GM12878 (cell line): ENCODE measurements at regions not wholly inside any gene's neighbourhood (a gene's known extent, or its start where the extent isn't known, plus 50 kb on each side); places are given as distances from the start of the nearest gene placed in this dataset.

ENCODE experiments used
- CHD2 ChIP-seq: IDR thresholded peaks from 2 replicates; pipeline ENCODE4 v1.6.1; 2011; ENCODE audit warnings: low read depth, low read length, improper control_type of control experiment, borderline replicate concordance
- CTCF ChIP-seq, 3 experiments: IDR thresholded peaks in 2 of 3; conservative IDR thresholded peaks in 1 of 3; 2 replicates each; pipeline ENCODE4 v1.5.1; 2011; ENCODE audit warnings: low read depth in 3 of 3, low read length in 3 of 3, mild to moderate bottlenecking in 3 of 3, control low read depth in 2 of 3, moderate library complexity in 2 of 3, inconsistent platforms in 1 of 3, mixed read lengths in 1 of 3; ENCODE audit not compliant: control insufficient read depth in 2 of 3, insufficient read depth in 1 of 3; ENCODE audit errors: extremely low read depth in 1 of 3
- EZH2 ChIP-seq: IDR thresholded peaks from 2 replicates; pipeline ENCODE4 v1.6.1; 2012; ENCODE audit warnings: low read depth, mild to moderate bottlenecking, control low read depth, inconsistent platforms, low read length, borderline replicate concordance; ENCODE audit not compliant: control insufficient read depth
- FOXK2 ChIP-seq: fragments of 450-650 bp; IDR thresholded peaks from 2 replicates; pipeline ENCODE4 v1.6.1; 2017; ENCODE audit warnings: mild to moderate bottlenecking, moderate library complexity
- GABPA ChIP-seq: IDR thresholded peaks from 2 replicates; pipeline ENCODE4 v1.6.1; 2014; ENCODE audit warnings: antibody characterized with exemption, low read depth, mild to moderate bottlenecking, inconsistent platforms
- POLR2A ChIP-seq: IDR thresholded peaks from 2 replicates; pipeline ENCODE4 v1.6.1; 2011; ENCODE audit warnings: low read depth, mild to moderate bottlenecking, low read length
- RAD21 ChIP-seq: IDR thresholded peaks from 2 replicates; pipeline ENCODE4 v1.6.1; 2011; ENCODE audit warnings: mild to moderate bottlenecking, low read depth, low read length, moderate library complexity; ENCODE audit not compliant: insufficient read depth
- RCOR1 ChIP-seq: conservative IDR thresholded peaks from 2 replicates; pipeline ENCODE4 v1.6.1; 2012; ENCODE audit warnings: low read depth, low read length, improper control_type of control experiment
- SIX5 ChIP-seq: IDR thresholded peaks from 2 replicates; pipeline ENCODE4 v1.6.1; 2011; ENCODE audit warnings: mild to moderate bottlenecking, low read depth, low read length, moderate library complexity; ENCODE audit not compliant: severe bottlenecking
- SUZ12 ChIP-seq: fragments of 200-600 bp; sonication (generic); IDR thresholded peaks from one replicate; pipeline ENCODE4 v1.6.1; 2018; ENCODE audit warnings: antibody characterized with exemption, mild to moderate bottlenecking; ENCODE audit not compliant: unreplicated experiment
- ZBTB33 ChIP-seq: fragments of 450-650 bp; IDR thresholded peaks from 2 replicates; pipeline ENCODE4 v1.6.1; 2017; ENCODE audit warnings: mild to moderate bottlenecking
- TF ChIP-seq, protein P1 (sequence below): fragments of 450-650 bp; conservative IDR thresholded peaks from 2 replicates; pipeline ENCODE4 v1.6.1; 2017; ENCODE audit warnings: mild to moderate bottlenecking, moderate library complexity
- TF ChIP-seq, protein P2 (sequence below): fragments of 450-650 bp; IDR thresholded peaks from 2 replicates; pipeline ENCODE4 v1.6.1; 2016; ENCODE audit warnings: mild to moderate bottlenecking
- TF ChIP-seq, protein P3 (sequence below): IDR thresholded peaks from 2 replicates; pipeline ENCODE4 v1.6.1; 2011; ENCODE audit warnings: low read depth, mild to moderate bottlenecking, low read length, moderate library complexity, borderline replicate concordance; ENCODE audit errors: extremely low read depth

DNA sequence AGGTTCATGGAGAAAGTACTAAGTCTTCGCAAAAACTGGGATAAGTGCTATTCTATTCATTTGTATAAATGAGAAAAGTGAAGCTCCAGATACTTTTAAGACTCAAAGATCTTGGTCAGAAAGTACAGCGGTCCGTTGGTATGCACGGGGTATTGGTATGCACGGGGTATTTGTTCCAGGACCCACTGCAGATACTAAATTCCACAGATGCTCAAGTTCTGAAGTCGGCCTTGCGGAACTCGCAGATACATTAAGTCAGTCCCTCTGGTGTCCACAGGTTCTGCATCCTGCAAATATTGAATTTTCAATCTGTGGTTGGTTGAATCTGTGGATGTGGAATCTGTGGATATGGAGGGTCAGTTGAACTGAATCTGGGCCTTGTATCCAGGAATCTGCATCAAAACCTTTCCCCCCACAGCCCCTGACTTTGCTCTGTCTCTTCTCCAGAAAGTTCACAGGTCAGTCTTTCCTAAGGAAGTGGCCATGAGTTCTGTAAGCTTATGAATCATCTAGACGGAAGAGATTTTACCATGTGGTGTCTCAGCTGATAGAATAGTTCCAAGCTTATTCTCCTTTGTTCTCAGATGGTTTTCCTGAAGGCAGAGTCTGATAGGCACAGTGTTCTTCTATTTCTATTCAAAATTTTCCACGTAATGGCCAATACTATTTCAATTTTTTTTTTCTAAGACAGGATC lies 274.7 kb downstream of the NEDD1 start:
- TF ChIP-seq, protein P1, sequence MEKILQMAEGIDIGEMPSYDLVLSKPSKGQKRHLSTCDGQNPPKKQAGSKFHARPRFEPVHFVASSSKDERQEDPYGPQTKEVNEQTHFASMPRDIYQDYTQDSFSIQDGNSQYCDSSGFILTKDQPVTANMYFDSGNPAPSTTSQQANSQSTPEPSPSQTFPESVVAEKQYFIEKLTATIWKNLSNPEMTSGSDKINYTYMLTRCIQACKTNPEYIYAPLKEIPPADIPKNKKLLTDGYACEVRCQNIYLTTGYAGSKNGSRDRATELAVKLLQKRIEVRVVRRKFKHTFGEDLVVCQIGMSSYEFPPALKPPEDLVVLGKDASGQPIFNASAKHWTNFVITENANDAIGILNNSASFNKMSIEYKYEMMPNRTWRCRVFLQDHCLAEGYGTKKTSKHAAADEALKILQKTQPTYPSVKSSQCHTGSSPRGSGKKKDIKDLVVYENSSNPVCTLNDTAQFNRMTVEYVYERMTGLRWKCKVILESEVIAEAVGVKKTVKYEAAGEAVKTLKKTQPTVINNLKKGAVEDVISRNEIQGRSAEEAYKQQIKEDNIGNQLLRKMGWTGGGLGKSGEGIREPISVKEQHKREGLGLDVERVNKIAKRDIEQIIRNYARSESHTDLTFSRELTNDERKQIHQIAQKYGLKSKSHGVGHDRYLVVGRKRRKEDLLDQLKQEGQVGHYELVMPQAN: no peak
- TF ChIP-seq FOXK2 (no peak), CHD2 (no peak), CTCF (IDR thresholded peaks at IDR 0.05 in 2 of 3, conservative IDR thresholded peaks at IDR 0.05 in 1 of 3; ENCODE audit: control insufficient read depth in 2 of 3, extremely low read depth in 1 of 3, insufficient read depth in 1 of 3, low read depth in 3 of 3, low read length in 3 of 3) (no peak), EZH2 (no peak), SUZ12 (no peak), ZBTB33 (no peak), SIX5 (no peak), GABPA (no peak), POLR2A (no peak), RAD21 (no peak), RCOR1 (no peak)
- TF ChIP-seq, protein P2, sequence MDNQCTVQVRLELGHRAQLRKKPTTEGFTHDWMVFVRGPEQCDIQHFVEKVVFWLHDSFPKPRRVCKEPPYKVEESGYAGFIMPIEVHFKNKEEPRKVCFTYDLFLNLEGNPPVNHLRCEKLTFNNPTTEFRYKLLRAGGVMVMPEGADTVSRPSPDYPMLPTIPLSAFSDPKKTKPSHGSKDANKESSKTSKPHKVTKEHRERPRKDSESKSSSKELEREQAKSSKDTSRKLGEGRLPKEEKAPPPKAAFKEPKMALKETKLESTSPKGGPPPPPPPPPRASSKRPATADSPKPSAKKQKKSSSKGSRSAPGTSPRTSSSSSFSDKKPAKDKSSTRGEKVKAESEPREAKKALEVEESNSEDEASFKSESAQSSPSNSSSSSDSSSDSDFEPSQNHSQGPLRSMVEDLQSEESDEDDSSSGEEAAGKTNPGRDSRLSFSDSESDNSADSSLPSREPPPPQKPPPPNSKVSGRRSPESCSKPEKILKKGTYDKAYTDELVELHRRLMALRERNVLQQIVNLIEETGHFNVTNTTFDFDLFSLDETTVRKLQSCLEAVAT: no peak
- TF ChIP-seq, protein P3, sequence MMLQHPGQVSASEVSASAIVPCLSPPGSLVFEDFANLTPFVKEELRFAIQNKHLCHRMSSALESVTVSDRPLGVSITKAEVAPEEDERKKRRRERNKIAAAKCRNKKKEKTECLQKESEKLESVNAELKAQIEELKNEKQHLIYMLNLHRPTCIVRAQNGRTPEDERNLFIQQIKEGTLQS: no peak
